Keratinocyte (primary cell): ENCODE measurements at regions not wholly inside any gene's neighbourhood (a gene's known extent, or its start where the extent isn't known, plus 50 kb on each side); places are given as distances from the start of the nearest gene placed in this dataset.

ENCODE experiments used
- DNase-seq: peaks from one replicate; pipeline ENCODE4 v3.0.0-alpha.2; 2011; ENCODE audit warnings: low read depth, missing footprints, low spot score
- FAIRE-seq: peaks from 2 replicates; lab custom pipeline; 2011; peaks lifted over from hg19 to GRCh38; lab: Jason Lieb, UNC
- H2AFZ ChIP-seq: 2 replicates; pipeline ENCODE4 v1.6.0; 2012; ENCODE audit warnings: low read length, control low read depth, inconsistent platforms; ENCODE audit not compliant: control insufficient read depth
- H3K27ac ChIP-seq: 2 replicates; pipeline ENCODE4 v1.5.1; 2011; ENCODE audit warnings: low read length; ENCODE audit not compliant: control insufficient read depth, insufficient read depth
- H3K27me3 ChIP-seq: 3 replicates; pipeline ENCODE4 v1.6.0; 2011; ENCODE audit warnings: low read length; ENCODE audit not compliant: control insufficient read depth, insufficient read depth; ENCODE audit errors: extremely low read depth
- H3K36me3 ChIP-seq, 2 experiments: 2 replicates in 1 of 2; 3 replicates in 1 of 2; pipeline ENCODE4 v1.5.1; 2011; ENCODE audit warnings: low read length in 2 of 2, mild to moderate bottlenecking in 1 of 2; ENCODE audit not compliant: control insufficient read depth in 2 of 2, insufficient read depth in 2 of 2; ENCODE audit errors: extremely low read depth in 1 of 2
- H3K4me1 ChIP-seq: 3 replicates; pipeline ENCODE4 v1.5.1; 2011; ENCODE audit warnings: low read length; ENCODE audit not compliant: control insufficient read depth, insufficient read depth; ENCODE audit errors: extremely low read depth
- H3K4me2 ChIP-seq: 3 replicates; pipeline ENCODE4 v1.6.0; 2011; ENCODE audit warnings: low read depth, low read length; ENCODE audit not compliant: control insufficient read depth, insufficient read depth; ENCODE audit errors: extremely low read depth
- H3K4me3 ChIP-seq, 3 experiments: fragments of 200-600 bp in 1 of 3; sonication (generic) in 1 of 3; 2 replicates in 2 of 3; 3 replicates in 1 of 3; pipeline ENCODE4 v1.5.1; 2011 to 2016; ENCODE audit warnings: low read length in 3 of 3, mild to moderate bottlenecking in 3 of 3, control low read depth in 2 of 3, inconsistent platforms in 1 of 3, low read depth in 1 of 3, mixed read lengths in 1 of 3, mixed run types in 1 of 3, moderate library complexity in 1 of 3; ENCODE audit not compliant: control insufficient read depth in 2 of 3, insufficient read depth in 2 of 3; ENCODE audit errors: extremely low read depth in 1 of 3
- H3K79me2 ChIP-seq: 2 replicates; pipeline ENCODE4 v1.6.0; 2012; ENCODE audit warnings: low read length; ENCODE audit not compliant: control insufficient read depth, insufficient read depth
- H3K9ac ChIP-seq: 3 replicates; pipeline ENCODE4 v1.6.0; 2011; ENCODE audit warnings: low read length; ENCODE audit not compliant: control insufficient read depth, insufficient read depth; ENCODE audit errors: extremely low read depth
- H3K9me1 ChIP-seq: 3 replicates; pipeline ENCODE4 v1.6.0; 2011; ENCODE audit warnings: low read length; ENCODE audit not compliant: control insufficient read depth, insufficient read depth; ENCODE audit errors: extremely low read depth
- H3K9me3 ChIP-seq: 2 replicates; pipeline ENCODE4 v1.5.1; 2012; ENCODE audit warnings: low read depth, low read length; ENCODE audit not compliant: control insufficient read depth
- H4K20me1 ChIP-seq: 3 replicates; pipeline ENCODE4 v1.6.0; 2011; ENCODE audit warnings: low read length; ENCODE audit not compliant: control insufficient read depth, insufficient read depth; ENCODE audit errors: extremely low read depth
- EZH2 ChIP-seq: IDR thresholded peaks from one replicate; pipeline ENCODE4 v1.6.1; 2012; ENCODE audit warnings: inconsistent platforms, mild to moderate bottlenecking, low read length, moderate library complexity
- dilution Hi-C: fragments of 300-500 bp; cut with MboI; formaldehyde crosslinking; loops from one replicate; pipeline ENCODE4 v1.7.0; 2020; ENCODE audit warnings: low sequenced_read_pairs; ENCODE audit not compliant: extremely low pct_ligation_motif_present
- TF ChIP-seq, protein P1 (sequence below), 3 experiments: IDR thresholded peaks in 1 of 3; conservative IDR thresholded peaks in 1 of 3; optimal IDR thresholded peaks in 1 of 3; 2 replicates in 2 of 3; 3 replicates in 1 of 3; pipeline versions ENCODE3 to v1.5.1; 2011; ENCODE audit warnings: low read length in 3 of 3, mild to moderate bottlenecking in 3 of 3, moderate library complexity in 2 of 3, control low read depth in 1 of 3, inconsistent platforms in 1 of 3; ENCODE audit not compliant: insufficient read depth in 2 of 3; ENCODE audit errors: extremely low read depth in 1 of 3

DNA sequence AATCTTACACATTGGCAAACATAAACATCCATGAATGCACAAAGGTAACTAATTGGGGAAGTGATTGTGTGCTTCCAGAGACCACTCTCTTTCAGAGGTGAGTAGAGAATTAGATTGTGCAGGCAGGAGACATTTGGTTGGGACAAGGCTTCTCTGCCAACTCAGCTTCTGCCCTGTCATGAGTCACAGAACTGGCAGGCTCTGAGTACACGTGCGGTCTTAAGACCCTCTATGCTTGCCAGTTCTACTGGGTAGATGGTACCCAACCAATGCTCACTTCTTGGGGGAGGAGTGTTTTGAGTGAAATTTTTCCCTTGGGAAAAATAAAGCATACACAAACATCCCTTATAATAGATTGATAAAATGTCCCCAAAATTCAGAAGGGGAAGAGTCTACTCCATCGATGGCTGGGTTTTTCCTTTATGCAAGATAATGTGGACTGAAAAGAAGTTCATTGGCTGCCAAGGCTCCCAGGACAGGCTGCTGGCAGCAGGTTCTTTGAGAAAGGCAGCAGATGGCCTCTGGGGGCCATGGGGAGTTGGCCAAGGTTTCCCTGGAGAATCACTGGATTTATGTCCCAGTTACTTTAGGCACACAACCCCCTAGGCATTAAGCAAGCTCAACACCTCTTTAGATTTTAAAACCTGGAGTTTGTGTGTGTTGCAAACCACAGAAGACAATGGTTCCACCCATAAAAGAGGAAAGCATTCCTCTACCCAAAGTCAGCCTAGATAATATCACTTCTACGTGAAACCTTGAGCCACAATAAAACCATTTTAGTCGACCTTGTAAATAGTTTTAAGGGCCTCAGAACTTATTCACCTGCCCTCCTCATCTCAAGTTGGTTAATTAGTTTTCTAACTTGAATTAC lies 417.0 kb downstream of the TXNL1 start:
- dilution Hi-C loops = no loop called here
- no peak for DNase-seq
- FAIRE-seq = no peak
- H3K4me2 ChIP-seq = no peak overlapping the region
- TF ChIP-seq, protein P1, sequence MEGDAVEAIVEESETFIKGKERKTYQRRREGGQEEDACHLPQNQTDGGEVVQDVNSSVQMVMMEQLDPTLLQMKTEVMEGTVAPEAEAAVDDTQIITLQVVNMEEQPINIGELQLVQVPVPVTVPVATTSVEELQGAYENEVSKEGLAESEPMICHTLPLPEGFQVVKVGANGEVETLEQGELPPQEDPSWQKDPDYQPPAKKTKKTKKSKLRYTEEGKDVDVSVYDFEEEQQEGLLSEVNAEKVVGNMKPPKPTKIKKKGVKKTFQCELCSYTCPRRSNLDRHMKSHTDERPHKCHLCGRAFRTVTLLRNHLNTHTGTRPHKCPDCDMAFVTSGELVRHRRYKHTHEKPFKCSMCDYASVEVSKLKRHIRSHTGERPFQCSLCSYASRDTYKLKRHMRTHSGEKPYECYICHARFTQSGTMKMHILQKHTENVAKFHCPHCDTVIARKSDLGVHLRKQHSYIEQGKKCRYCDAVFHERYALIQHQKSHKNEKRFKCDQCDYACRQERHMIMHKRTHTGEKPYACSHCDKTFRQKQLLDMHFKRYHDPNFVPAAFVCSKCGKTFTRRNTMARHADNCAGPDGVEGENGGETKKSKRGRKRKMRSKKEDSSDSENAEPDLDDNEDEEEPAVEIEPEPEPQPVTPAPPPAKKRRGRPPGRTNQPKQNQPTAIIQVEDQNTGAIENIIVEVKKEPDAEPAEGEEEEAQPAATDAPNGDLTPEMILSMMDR (optimal IDR thresholded peaks at IDR 0.05 in 1 of 3, IDR thresholded peaks at IDR 0.05 in 1 of 3, conservative IDR thresholded peaks at IDR 0.05 in 1 of 3; ENCODE audit: extremely low read depth in 1 of 3, insufficient read depth in 2 of 3, low read length in 3 of 3) = no peak
- TF ChIP-seq EZH2 = no peak
- no peak overlapping the region for H2AFZ ChIP-seq
- no peaks in the 10 kb centered on the region for H3K79me2 ChIP-seq
- no peaks in the 10 kb centered on the region for H3K4me1 ChIP-seq
- H3K27me3 ChIP-seq = no peaks in the 10 kb centered on the region
- H3K9me3 ChIP-seq = no peaks in the 10 kb centered on the region
- H3K36me3 ChIP-seq = no peaks in the 10 kb centered on the region
- no peaks in the 10 kb centered on the region for H3K9me1 ChIP-seq
- H3K9ac ChIP-seq = no peak overlapping the region
- no peak overlapping the region for H3K27ac ChIP-seq
- no peaks in the 10 kb centered on the region for H4K20me1 ChIP-seq
- no peak overlapping the region for H3K4me3 ChIP-seq

DNA sequence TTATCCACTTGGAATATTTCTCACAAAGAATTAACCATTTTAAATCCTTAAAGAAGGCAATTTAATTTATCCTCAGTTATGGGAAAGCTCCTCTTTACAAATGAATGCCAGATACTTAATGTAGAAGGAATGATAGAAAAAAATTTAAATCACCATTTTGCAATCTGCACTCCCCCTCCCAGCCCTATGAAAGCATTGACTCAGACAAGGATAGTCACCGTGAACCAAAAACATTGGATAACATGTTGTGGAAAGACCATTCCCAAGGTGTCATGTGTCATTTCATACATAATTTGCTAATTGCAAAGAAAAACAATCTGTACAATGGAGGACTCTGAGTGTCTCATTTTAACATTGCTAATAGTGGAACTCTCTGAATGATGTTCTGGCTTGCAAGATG lies 421.0 kb downstream of the TXNL1 start:
- H3K36me3 ChIP-seq = no peaks in the 10 kb centered on the region
- no peaks in the 10 kb centered on the region for H3K9me3 ChIP-seq
- no peaks in the 10 kb centered on the region for H3K4me1 ChIP-seq
- H3K79me2 ChIP-seq = no peaks in the 10 kb centered on the region
- H4K20me1 ChIP-seq = no peaks in the 10 kb centered on the region
- H3K9ac ChIP-seq = no peak overlapping the region
- no peak overlapping the region for H2AFZ ChIP-seq
- DNase-seq = no peak
- TF ChIP-seq, protein P1 (optimal IDR thresholded peaks at IDR 0.05 in 1 of 3, IDR thresholded peaks at IDR 0.05 in 1 of 3, conservative IDR thresholded peaks at IDR 0.05 in 1 of 3; ENCODE audit: extremely low read depth in 1 of 3, insufficient read depth in 2 of 3, low read length in 3 of 3) = no peak
- TF ChIP-seq EZH2 = no peak
- no peak overlapping the region for H3K4me2 ChIP-seq
- dilution Hi-C loops = no loop called here
- H3K27ac ChIP-seq = no peak overlapping the region
- H3K4me3 ChIP-seq = no peak overlapping the region
- H3K27me3 ChIP-seq = no peaks in the 10 kb centered on the region
- no peaks in the 10 kb centered on the region for H3K9me1 ChIP-seq
- no peak for FAIRE-seq
